Right lobe of liver (tissue), 6 donors: ENCODE measurements at regions not wholly inside any gene's neighbourhood (a gene's known extent, or its start where the extent isn't known, plus 50 kb on each side); places are given as distances from the start of the nearest gene placed in this dataset.

Experiments
- ATAC-seq, 4 donors: fragments of 200-7000 bp; cut with Tn5 transposase; one replicate each; pipeline ENCODE4 v1.9.1; 2020; ENCODE audit warnings: mild to moderate bottlenecking in 4 of 4, moderate library complexity in 4 of 4
- DNase-seq, 3 donors: peaks; one replicate each; pipeline ENCODE4 v3.0.0-alpha.2; 2020
- H3K27ac ChIP-seq, 3 donors: fragments of 200-600 bp; one replicate each; pipeline ENCODE4 v1.8.0; 2022
- H3K27me3 ChIP-seq, 2 donors: fragments of 200-600 bp; one replicate each; pipeline ENCODE4 v1.8.0; 2022
- H3K36me3 ChIP-seq, 4 donors: fragments of 200-600 bp; sonication (generic) in 1 of 4; one replicate each; pipeline versions ENCODE4 v1.5.1 to v1.8.0; 2017 to 2022; ENCODE audit warnings: control low read depth in 1 of 4
- H3K4me1 ChIP-seq, 4 donors: fragments of 200-600 bp; sonication (generic) in 1 of 4; one replicate each; pipeline versions ENCODE4 v1.5.1 to v1.8.0; 2017 to 2022; ENCODE audit warnings: control low read depth in 1 of 4
- H3K4me3 ChIP-seq, 3 donors: fragments of 200-600 bp; one replicate each; pipeline ENCODE4 v1.8.0; 2022
- H3K9me3 ChIP-seq, 4 donors: fragments of 200-600 bp; sonication (generic) in 1 of 4; one replicate each; pipeline versions ENCODE4 v1.5.1 to v1.8.0; 2017 to 2022; ENCODE audit warnings: control low read depth in 1 of 4
- POLR2A ChIP-seq: fragments of 450-650 bp; IDR thresholded peaks from one replicate; pipeline ENCODE4 v1.6.1; 2017; ENCODE audit warnings: antibody characterized with exemption, mild to moderate bottlenecking
- WGBS: methylation state at CpG from one replicate; pipeline ENCODE4 v1.1.6; 2018; ENCODE audit warnings: low coverage, low lambda C conversion rate; ENCODE audit not compliant: insufficient coverage; ENCODE audit errors: missing lambda C conversion rate; 5-methylcytosine and 5-hydroxymethylcytosine counted together
- intact Hi-C, 2 donors: fragments of 100-400 bp; cut with DNase I; formaldehyde crosslinking; loops; one replicate each; pipeline versions ENCODE4 v1.11.2 to v1.14.1; 2022
- TF ChIP-seq, protein P1 (sequence below), 4 donors: fragments of 200-600 bp in 3 of 4; fragments of 450-650 bp in 1 of 4; IDR thresholded peaks; one replicate each; pipeline versions ENCODE4 v1.5.1 to v1.8.0; 2016 to 2022; ENCODE audit warnings: antibody characterized with exemption in 4 of 4, mild to moderate bottlenecking in 2 of 4
- donor health status: DM: no; HTN: yes; CAD: no.
- donor health status: DM: no; HTN: no; CAD: no.
- donor health status: DM: no; HTN: no; CAD: no.
- donor health status: DM: no; HTN: yes; CAD: no.
- donor health status: DM: no; HTN: yes; CAD: no.

DNA sequence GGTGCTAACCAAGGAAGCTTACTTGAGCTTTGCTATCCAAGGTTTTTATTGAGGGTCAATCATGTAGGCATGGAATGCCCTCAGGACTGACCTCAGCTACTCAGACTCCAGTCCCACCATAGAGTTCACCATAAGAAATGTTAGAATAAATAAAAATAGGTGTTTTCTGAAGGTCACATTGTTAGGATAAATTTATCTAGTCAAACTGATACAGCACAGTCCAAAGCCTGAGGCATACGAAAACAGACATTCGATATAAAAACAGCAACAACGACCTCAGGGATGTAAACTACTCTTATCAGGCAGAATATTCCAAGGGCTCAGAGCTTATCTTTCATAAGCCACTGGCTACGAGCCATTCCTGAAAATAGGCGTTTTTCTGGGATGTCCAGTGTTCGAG lies 690.6 kb downstream of the MCTP2 start:
- WGBS = 37% methylated on average over 6 of the region's 6 CpGs

DNA sequence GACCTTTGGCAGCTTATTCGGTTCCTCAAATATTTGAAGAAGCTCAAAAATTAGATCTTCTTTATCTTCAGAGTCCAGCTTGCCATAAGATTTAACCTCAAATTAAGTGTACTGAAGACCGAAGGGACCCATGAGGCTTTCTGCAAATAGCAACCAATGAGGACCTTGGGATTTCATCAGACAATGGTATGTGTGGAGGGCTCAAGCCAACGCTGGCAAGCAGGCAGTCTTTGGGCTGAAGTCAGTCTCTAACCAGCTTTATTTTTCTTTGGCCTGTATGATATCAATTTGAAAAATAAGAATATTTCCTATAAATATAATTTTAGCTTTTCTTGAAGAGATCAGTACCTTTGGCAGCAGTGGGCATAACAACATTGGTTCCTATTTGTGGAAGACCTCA lies 692.7 kb downstream of the MCTP2 start:
- Histone ChIP-seq H3K9me3 (no peaks in the 10 kb centered on the region), H3K4me1 (no peaks in the 10 kb centered on the region), H3K27me3 (no peaks in the 10 kb centered on the region), H3K36me3 (no peaks in the 10 kb centered on the region), H3K4me3 (no peak overlapping the region), H3K27ac (no peak overlapping the region)
- intact Hi-C loops = no loop called here
- DNase-seq (no peak), ATAC-seq (no peak)
- 65% methylated on average over 3 of the region's 3 CpGs for WGBS
- TF ChIP-seq, protein P1, sequence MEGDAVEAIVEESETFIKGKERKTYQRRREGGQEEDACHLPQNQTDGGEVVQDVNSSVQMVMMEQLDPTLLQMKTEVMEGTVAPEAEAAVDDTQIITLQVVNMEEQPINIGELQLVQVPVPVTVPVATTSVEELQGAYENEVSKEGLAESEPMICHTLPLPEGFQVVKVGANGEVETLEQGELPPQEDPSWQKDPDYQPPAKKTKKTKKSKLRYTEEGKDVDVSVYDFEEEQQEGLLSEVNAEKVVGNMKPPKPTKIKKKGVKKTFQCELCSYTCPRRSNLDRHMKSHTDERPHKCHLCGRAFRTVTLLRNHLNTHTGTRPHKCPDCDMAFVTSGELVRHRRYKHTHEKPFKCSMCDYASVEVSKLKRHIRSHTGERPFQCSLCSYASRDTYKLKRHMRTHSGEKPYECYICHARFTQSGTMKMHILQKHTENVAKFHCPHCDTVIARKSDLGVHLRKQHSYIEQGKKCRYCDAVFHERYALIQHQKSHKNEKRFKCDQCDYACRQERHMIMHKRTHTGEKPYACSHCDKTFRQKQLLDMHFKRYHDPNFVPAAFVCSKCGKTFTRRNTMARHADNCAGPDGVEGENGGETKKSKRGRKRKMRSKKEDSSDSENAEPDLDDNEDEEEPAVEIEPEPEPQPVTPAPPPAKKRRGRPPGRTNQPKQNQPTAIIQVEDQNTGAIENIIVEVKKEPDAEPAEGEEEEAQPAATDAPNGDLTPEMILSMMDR (IDR thresholded peaks at IDR 0.05) = no peak
- TF ChIP-seq POLR2A = no peak

More for the DNA sequence above, 690.6 kb downstream of the MCTP2 start:
- TF ChIP-seq POLR2A = no peak
- TF ChIP-seq, protein P1 (IDR thresholded peaks at IDR 0.05) = no peak
- Histone ChIP-seq H3K4me1 (no peaks in the 10 kb centered on the region), H3K4me3 (no peak overlapping the region), H3K36me3 (no peaks in the 10 kb centered on the region), H3K27ac (no peak overlapping the region), H3K27me3 (no peaks in the 10 kb centered on the region), H3K9me3 (no peaks in the 10 kb centered on the region)
- DNase-seq (no peak), ATAC-seq (no peak)
- intact Hi-C loops = no loop called here

DNA sequence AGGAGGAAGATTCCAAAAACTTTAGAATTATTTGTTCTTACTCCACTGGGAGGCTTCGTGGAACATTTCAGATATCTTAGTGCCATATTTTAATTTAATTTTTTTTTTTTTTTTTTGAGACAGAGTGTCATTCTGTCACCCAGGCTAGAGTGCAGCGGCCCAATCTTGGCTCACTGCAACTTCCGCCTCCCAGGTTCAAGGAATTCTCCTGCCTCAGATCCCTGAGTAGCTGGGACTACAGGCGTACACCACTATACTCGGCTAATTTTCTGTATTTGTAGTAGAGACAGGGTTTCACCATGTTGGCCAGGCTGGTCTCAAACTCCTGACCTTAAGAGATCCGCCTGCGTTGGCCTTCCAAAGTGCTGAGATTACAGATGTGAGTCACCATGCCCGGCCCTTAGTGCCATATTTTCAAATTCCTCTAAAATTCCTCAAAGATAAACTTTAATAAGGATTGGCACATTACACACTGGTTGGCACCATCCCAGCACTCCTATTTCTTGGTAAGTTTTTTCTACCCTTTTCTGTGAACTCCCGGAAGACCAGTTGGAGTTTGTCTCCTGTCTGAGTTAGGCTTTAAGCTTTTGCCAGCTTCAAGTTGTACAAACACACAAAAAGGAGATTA lies 693.7 kb downstream of the MCTP2 start:
- DNase-seq = no peak
- WGBS = 64% methylated on average over 9 of the region's 9 CpGs
- no peak overlapping the region for H3K4me3 ChIP-seq
- H3K9me3 ChIP-seq = no peaks in the 10 kb centered on the region
- no peak for ATAC-seq
- no peaks in the 10 kb centered on the region for H3K4me1 ChIP-seq
- no peaks in the 10 kb centered on the region for H3K27me3 ChIP-seq
- intact Hi-C loops = no loop called here
- no peak overlapping the region for H3K27ac ChIP-seq
- no peaks in the 10 kb centered on the region for H3K36me3 ChIP-seq
- no peak for TF ChIP-seq POLR2A
- TF ChIP-seq, protein P1 (IDR thresholded peaks at IDR 0.05) = no peak

DNA sequence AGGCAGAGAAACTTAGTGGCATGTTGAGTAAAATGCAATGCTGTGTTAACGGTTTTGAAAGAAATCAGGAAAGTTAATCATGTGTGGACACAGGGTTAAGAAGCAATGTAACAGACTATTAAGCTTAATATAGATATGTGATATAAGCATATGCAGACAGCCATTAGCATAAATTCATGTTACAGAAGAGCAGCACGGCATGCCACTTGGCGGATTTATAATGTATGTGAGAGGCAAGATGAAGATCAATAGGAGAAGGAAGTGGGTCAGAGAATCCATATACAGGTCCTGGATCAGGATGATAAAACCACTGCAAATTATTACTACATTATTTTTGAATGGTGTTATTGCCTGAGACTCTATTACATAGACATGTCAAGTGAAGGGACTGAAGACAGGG lies 694.3 kb downstream of the MCTP2 start:
- no peak for TF ChIP-seq POLR2A
- TF ChIP-seq, protein P1 (IDR thresholded peaks at IDR 0.05) = no peak
- no peak for ATAC-seq
- H3K36me3 ChIP-seq = no peaks in the 10 kb centered on the region
- 81% methylated on average over 3 of the region's 3 CpGs for WGBS
- intact Hi-C loops = no loop called here
- H3K27me3 ChIP-seq = no peaks in the 10 kb centered on the region
- no peak overlapping the region for H3K27ac ChIP-seq
- H3K9me3 ChIP-seq = no peaks in the 10 kb centered on the region
- no peak overlapping the region for H3K4me3 ChIP-seq
- DNase-seq = no peak
- H3K4me1 ChIP-seq = no peaks in the 10 kb centered on the region

DNA sequence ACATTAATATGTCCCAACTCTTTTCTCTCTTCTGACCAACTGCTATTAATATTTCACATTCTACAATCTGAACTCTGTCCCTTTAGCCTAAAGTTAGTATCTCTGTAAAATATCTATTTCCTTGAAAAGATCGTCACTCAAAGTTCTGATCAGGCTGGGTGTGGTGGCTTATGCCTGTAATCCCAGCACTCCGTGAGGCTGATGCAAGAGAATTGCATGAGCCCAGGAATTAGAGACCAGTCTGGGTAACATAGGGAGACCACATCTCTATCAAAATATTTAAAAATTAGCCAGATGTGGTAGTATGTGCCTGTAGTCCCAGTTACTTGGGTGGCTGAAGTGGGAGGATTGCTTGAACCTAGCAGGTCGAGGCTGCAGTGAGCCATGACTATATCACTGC lies 695.6 kb downstream of the MCTP2 start:
- Histone ChIP-seq H3K4me1 (no peaks in the 10 kb centered on the region), H3K27me3 (no peaks in the 10 kb centered on the region), H3K36me3 (no peaks in the 10 kb centered on the region), H3K4me3 (no peak overlapping the region), H3K9me3 (no peaks in the 10 kb centered on the region), H3K27ac (no peak overlapping the region)
- TF ChIP-seq, protein P1 (IDR thresholded peaks at IDR 0.05) = no peak
- TF ChIP-seq POLR2A = no peak
- DNase-seq = no peak
- ATAC-seq = no peak
- 54% methylated on average over 3 of the region's 3 CpGs for WGBS
- intact Hi-C loops = no loop called here
